Nephron (organoid): ENCODE measurements at regions not wholly inside any gene's neighbourhood (a gene's known extent, or its start where the extent isn't known, plus 50 kb on each side); places are given as distances from the start of the nearest gene placed in this dataset.

ENCODE experiments used
- H3K27ac Mint-ChIP-seq, 3 experiments: 2 replicates each; pipeline ENCODE4 v1.8.0; 2020; ENCODE audit warnings: mixed read lengths in 3 of 3, mild to moderate bottlenecking in 2 of 3, moderate library complexity in 1 of 3
- H3K27me3 Mint-ChIP-seq: 2 replicates; pipeline ENCODE4 v1.8.0; 2021; ENCODE audit warnings: low read depth, mild to moderate bottlenecking, moderate library complexity, mixed read lengths
- H3K36me3 Mint-ChIP-seq: 2 replicates; pipeline ENCODE4 v1.8.0; 2020; ENCODE audit warnings: low read depth, mixed read lengths
- H3K4me1 Mint-ChIP-seq: 2 replicates; pipeline ENCODE4 v1.8.0; 2020; ENCODE audit warnings: mixed read lengths
- H3K4me3 Mint-ChIP-seq, 3 experiments: 2 replicates each; pipeline ENCODE4 v1.8.0; 2020; ENCODE audit warnings: mild to moderate bottlenecking in 3 of 3, mixed read lengths in 3 of 3, moderate library complexity in 2 of 3
- H3K9me3 Mint-ChIP-seq: 2 replicates; pipeline ENCODE4 v1.8.0; 2020; ENCODE audit warnings: mixed read lengths
- CTCF ChIP-seq, 3 experiments: fragments of 200-600 bp; sonication (generic); IDR thresholded peaks; one replicate each; pipeline ENCODE4 v1.5.0; 2021; ENCODE audit warnings: antibody characterized with exemption in 3 of 3; ENCODE audit not compliant: unreplicated experiment in 3 of 3

GRCh38 chr12:47297993-47298392, 218.2 kb upstream of the AMIGO2 start:
- no peaks in the 10 kb centered on the region for H3K27me3 Mint-ChIP-seq
- H3K4me3 Mint-ChIP-seq = no peak overlapping the region
- no peaks in the 10 kb centered on the region for H3K9me3 Mint-ChIP-seq
- no peaks in the 10 kb centered on the region for H3K36me3 Mint-ChIP-seq
- no peak overlapping the region for H3K27ac Mint-ChIP-seq
- no peaks in the 10 kb centered on the region for H3K4me1 Mint-ChIP-seq
- no peak for TF ChIP-seq CTCF (IDR thresholded peaks at IDR 0.05; ENCODE audit: unreplicated experiment in 3 of 3)

GRCh38 chr12:47296828-47297227, 217.1 kb upstream of the AMIGO2 start:
- Mint-ChIP-seq H3K27me3 (no peaks in the 10 kb centered on the region), H3K4me3 (no peak overlapping the region), H3K36me3 (no peaks in the 10 kb centered on the region), H3K4me1 (no peaks in the 10 kb centered on the region), H3K9me3 (no peaks in the 10 kb centered on the region), H3K27ac (no peak overlapping the region)
- TF ChIP-seq CTCF (IDR thresholded peaks at IDR 0.05; ENCODE audit: unreplicated experiment in 3 of 3) = no peak

- Mint-ChIP-seq H3K27me3 (no peaks in the 10 kb centered on the region), H3K36me3 (no peaks in the 10 kb centered on the region), H3K9me3 (no peaks in the 10 kb centered on the region), H3K27ac (no peak overlapping the region), H3K4me1 (no peaks in the 10 kb centered on the region), H3K4me3 (no peak overlapping the region)
- no peak for TF ChIP-seq CTCF (IDR thresholded peaks at IDR 0.05; ENCODE audit: unreplicated experiment in 3 of 3)
These were observed 213.6 kb upstream of the AMIGO2 start for GRCh38 chr12:47293406-47293805.

GRCh38 chr12:47286676-47287075, 206.9 kb upstream of the AMIGO2 start:
- no peaks in the 10 kb centered on the region for H3K4me1 Mint-ChIP-seq
- no peaks in the 10 kb centered on the region for H3K36me3 Mint-ChIP-seq

More at GRCh38 chr12:47286676-47287075, 206.9 kb upstream of the AMIGO2 start:
- Mint-ChIP-seq H3K27ac (no peak overlapping the region), H3K27me3 (no peaks in the 10 kb centered on the region), H3K4me3 (no peak overlapping the region), H3K9me3 (no peaks in the 10 kb centered on the region)
- TF ChIP-seq CTCF (IDR thresholded peaks at IDR 0.05; ENCODE audit: unreplicated experiment in 3 of 3) = no peak
